GM18909 (cell line): ENCODE measurements at regions not wholly inside any gene's neighbourhood (a gene's known extent, or its start where the extent isn't known, plus 50 kb on each side); places are given as distances from the start of the nearest gene placed in this dataset.
"Not testable (repeated sequence)": the region's sequence is repeated elsewhere in the genome, so short reads cannot be mapped to it uniquely, and the experiment has no call there.

ENCODE experiments used
- ATAC-seq: cut with Tn5 transposase; IDR thresholded peaks from one replicate; pipeline ENCODE4 v1.9.1; 2021; ENCODE audit warnings: mild to moderate bottlenecking; ENCODE audit not compliant: unreplicated experiment, poor library complexity

DNA sequence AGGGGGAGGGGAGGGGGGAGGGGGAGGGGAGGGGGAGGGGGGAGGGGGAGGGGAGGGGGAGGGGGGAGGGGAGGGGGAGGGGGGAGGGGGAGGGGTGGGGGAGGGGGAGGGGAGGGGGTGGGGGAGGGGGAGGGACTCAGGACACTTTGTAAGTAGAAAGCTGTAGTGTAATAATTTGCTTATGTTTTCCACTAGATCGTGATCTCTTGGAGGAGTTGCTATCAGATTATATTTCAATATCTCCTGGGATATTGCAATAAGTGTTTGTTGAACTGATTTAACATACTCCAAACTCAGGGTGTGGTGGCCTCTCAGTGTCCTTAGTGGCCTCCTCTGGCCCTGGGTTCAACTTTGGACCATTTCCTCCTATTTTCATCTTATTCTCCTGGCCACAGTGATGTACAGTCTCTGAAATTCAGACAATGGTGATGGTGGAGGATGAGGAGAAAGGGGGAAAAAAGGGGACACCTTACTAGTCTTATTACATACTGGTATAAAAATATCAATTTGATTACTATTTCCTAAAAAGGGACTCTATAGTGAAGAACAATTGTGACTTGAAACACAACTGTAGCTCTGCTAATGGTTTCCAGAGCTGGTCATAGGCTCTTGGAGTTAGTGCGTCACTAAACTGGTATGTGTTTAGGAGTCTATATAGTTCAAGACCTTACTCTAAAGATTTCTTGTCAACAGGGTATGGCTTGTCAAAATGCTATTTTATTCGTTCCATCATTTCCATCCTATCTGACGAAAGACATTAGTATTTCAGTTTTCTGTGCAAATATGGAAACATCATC lies 89.6 kb downstream of the DDX1 start:
- no peak for ATAC-seq

DNA sequence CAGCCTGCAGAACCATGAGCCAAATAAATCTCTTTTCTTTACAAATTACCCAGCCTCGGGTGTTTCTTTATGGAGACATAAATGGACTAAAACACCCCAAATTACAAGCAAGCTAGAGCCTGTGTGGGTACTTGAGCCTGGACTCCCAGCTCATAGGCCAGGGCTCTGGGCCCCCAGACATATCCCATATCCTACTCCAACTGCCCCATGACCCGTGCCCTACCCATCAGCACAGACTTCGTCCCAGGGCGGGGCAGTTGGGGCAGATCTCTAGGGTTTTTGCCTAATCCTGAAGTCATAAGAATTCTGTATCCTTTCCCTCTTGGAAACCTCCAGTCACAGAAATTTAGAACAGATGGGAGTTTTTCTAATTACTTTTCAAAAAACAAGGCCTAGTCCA lies 90.7 kb downstream of the DDX1 start:
- no peak for ATAC-seq

DNA sequence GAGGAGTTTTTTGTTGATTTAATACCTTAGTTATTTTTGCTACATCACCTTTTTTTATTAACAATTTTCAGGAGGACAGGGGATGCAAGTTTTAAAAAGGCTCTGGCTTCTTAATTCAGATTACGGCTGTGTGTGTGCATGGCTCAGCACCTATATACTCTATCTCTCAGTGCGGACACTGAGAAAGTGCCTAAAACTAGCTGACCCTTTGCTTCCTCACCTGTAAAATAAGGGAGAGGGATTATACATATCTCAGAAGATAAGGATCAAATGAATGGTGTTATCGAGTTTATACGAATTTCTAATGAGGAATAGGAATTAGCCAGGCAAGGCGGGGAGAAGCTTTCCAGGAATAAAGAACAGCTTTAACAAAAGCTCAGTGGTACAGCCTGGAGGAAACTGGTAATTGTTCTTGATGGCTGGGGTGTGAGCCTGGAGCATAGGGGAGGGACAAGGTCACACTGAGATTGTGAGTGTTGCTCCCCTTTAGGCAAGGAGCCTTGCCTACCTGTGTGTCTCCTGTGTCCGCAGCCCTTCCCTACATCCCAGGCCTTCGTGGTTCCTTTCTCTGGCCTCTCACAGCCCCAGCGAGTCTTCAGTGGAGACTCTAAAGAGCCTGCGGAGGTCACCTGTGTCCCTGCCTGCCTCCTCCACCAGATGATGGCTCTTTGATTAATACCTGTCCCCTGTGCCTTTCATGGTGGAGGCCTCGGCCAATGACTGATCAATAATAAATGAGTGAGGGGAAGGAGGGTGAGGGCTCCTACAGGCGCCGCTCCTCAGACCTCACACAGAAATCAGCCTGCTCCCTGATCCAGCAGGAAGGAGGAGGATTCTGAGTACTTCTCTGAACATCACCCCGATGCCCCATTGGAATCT lies 92.7 kb downstream of the DDX1 start:
- no peak for ATAC-seq

DNA sequence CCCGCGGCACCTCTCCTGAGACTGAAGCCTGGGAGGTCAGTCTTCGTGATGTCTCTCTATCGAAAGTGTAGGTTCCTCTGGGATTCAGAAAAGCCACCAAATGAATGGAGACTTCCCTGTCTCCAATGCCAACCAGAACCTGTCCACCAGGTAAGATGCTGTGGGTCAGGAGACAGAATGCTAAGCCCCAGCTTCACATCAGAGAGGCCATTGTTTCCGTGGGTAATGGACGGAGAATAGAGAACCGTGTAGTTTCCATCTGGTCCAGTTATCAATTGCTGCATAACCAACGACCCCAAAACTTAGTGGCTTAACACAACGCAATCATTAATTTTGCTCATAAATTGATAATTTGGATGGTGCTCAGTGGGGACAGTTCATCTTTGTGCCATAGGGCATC lies 93.5 kb downstream of the DDX1 start:
- no peak for ATAC-seq

DNA sequence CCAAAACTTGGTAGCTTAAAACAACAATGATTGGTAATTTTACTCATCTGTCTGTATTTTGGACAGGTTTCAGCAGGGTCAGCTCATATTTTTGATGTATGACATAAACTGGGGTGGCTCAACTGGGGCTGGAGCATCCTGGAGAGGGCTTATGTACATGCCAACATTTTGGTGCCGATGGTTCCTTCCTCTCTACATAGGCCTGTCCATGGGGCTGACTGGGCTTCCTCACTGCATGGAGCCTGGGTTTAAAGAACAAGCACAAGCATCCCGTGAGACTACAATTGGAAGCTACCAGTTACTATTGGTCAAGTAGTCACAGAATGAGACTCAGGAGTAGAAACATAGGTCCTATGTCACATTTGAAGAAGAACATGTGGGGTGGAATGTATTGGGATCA lies 95.0 kb downstream of the DDX1 start:
- no peak for ATAC-seq

DNA sequence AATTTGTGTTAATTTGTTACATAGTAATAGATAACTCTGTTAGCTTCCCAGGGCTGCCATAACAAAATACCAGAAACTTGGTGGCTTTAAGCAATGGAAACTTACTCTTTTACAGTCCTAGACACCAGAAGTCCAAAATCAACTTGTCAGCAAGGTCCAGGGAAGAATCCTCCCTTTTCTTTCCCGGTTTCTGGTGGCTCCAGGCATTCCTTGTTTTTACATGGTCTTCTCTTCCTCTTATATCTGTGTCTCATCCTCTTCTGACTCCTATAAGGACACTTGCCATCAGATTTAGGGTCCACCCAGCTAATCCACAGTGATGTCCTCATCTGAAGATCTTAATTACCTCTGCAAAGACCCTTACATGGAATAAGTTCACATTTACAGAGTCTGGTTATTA lies 95.6 kb downstream of the DDX1 start:
- no peak for ATAC-seq

DNA sequence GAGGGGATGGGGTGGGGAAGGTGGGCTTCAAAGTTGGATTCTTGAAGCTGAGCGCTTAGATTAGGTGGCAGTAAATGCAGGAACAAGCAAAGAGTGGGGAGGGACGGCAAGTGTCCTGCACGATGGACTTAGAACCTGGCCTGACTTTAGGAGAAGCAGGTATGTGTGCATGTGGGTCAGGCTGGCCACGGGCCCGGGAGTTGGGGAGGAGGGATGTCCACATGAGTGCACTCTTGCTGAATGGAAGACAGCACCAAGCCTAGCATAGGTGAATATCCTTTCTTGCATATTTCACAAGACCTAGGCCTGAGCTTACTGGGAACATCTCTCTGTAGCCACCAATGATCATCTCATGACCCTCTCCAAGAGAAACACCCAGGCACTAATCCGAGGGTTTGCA lies 96.1 kb downstream of the DDX1 start:
- ATAC-seq: no peak

DNA sequence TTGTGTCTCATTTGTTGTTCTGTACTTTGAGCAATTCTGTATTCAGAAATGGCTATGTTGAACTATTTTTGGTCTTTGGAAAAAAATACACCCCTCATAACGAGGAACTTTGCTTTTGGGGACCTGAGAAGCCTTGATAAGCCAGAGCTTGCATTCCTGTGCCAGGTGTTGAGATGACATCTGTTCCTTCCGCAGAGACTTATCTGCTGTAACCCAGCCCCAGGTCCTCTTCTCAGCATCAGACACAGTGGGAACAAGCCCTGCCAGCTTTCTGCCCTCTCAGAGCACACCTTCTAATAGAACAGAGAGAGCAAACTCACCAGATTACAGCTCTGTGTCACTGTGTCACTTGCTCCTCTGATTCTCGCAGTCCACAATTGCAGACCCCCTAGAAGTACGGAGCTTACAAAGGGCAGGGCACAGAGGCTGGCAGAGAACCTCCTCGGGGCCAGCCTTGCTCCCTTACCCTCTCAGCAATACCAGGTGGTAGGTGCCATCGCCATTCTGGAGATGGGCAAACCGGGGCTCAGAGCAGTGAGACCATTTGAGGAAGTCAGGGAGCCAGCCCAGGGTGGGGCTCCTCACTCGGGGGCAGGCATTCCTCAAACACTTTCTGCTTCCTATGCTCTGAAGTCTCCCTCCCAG lies 97.4 kb downstream of the DDX1 start:
- no peak for ATAC-seq

DNA sequence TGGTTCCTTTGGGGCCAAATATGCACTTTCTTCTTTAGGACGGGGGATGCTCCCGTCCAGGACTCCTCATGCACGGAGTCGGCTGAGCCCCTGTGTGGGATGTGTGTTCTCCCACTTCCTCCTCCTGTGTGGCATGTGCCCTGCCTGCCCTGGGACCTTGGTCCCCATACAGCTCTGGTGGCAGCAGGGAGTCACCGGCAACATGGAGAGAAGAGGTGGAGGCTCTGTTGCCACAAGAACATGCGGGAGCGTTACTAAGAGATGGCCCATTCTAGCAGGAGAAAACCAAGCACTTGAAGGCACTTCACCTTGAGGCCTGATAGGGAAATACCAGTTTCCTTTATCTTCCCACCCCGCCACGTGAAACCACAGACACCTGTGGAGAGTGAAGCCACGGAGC lies 98.0 kb downstream of the DDX1 start:
- ATAC-seq: no peak

DNA sequence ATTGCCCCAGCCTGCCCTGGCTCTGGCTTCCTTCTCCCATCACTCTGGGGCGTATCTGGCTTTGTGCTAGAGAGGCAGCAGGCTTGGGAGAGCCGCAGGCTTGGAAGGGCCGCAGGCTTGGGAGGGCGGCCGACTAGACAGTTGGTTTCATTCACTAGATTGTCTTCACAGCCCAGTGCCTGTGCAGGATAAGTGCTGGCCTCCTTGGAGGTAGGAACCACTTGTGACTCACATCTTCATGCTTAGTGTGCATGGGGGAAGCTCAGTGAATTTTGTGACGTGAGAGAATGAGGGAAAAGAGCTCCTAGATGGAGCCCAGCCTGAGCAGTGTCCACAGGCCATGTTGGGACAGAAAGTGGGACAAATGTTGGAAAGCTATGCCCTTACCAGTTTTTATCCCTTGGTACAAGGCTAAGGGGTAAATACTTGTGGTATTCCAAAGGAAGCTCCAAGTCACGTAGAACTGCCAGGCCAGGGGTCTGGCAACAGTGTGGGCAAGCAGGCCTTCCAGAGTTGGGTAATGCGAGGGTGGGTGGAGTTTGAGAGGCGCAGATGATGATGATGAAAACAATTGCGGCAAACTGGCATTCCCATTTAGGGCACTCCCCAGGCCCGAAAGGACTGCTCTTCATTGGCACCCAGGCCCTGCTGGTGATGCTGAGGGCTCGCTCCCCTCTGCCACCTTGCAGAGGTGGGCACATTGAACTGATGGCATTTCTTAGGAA lies 100.1 kb downstream of the DDX1 start:
- no peak for ATAC-seq

DNA sequence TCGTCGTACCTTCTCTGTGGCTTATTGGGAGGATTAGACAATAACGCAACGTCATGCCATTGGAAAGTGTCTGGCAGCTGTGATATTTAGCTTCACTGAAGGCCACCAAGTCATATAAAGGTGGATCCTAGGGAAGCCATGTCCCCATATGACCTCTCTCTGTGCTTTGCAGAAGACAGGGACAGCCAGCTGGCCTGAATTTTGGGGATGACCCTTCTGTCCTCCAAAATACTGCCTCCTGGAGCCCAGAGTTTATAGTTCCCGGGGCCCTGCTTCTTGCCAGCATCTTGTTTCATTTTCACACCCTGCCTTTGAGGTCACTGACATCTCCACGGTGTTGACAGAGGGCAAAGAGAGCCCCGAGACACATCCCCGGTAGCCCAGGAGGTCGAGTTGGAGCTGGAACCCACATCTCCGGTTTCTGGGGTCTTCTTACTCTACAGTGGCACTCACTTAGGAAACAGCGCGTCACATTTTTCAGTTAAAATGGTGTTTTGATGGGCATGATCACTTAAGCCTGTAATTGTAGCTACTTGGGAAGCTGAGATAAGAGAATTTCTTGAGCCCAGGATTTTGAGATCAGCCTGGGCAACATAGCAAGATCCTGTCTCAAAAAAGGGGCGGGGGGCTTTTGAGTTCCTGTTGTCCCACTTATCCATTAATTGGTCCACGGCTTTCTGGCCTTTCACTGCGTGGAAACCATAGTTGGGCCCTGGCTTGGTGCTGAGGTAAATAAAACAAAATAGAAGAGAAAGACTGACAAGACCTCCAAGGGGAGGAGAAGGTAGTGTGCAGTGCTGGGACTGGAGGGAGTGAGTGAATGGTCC lies 101.1 kb downstream of the DDX1 start:
- no peak for ATAC-seq

DNA sequence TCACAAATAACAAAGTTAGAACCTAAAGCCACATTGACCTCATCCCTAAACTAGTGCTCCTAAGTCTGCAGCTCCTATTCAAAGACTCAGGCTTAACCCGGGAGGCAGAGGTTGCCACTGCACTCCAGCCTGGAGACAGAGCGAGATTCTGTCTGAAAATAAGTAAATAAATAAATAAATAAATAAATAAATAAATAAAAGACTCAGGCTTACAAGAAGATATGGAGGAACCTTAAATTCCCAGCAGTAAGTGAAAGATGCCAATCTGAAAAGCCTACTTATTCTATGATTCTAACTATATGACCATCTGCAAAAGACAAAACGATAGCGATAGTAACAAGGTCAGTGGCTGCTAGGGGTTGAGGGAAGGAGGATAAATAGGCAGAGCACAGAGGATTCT lies 101.7 kb downstream of the DDX1 start:
- no peak for ATAC-seq

DNA sequence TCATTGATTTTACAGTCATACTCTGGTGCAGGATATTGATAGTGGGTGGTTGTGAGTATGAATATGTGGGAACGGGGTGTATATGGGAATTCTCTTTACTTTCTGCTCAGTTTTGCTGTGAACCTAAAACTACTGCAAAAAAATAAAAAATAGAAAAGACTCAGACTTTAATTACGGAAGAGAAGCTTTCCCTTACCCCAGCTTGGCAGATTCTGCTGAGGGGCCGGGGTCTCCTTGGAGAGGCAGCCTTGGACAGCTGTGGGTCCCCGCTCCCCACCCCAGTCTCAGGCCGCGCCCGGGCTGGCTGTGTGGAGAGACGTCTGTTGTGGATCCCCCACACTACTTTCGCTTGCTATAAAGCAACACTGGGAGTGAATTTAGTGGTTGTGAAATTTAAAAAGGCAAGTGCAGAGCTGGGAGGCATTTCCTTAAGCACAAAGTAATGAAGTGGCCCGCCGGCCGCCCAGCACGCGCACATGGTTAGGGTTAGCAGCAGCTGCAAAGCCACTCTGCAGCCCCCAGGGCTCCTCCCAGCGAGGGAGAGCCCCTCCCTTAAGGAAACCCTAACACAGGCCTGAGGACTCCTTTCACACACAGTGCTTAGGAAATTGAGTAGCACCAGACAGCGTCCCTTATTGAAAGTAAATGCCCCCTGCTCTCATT lies 102.4 kb downstream of the DDX1 start:
- ATAC-seq: no peak

DNA sequence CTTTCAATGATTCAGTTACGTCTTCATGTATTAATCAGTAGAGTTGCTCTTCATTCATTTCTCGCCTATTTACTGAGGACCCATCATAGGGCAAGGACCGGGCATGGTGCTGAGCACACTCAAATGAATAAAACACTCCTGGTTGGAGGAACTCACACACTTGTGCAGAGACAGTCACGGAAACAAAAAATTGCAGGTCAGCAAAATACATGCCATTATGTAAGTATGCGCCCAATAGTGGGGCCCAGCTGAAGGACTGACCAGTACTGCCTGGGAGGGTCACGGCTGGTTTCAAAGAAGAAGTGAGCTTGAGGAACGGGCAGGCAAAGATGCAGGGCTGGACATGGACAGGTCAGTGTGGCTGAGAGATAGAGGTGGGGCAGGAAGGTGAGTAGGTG lies 102.9 kb downstream of the DDX1 start:
- ATAC-seq: no peak

DNA sequence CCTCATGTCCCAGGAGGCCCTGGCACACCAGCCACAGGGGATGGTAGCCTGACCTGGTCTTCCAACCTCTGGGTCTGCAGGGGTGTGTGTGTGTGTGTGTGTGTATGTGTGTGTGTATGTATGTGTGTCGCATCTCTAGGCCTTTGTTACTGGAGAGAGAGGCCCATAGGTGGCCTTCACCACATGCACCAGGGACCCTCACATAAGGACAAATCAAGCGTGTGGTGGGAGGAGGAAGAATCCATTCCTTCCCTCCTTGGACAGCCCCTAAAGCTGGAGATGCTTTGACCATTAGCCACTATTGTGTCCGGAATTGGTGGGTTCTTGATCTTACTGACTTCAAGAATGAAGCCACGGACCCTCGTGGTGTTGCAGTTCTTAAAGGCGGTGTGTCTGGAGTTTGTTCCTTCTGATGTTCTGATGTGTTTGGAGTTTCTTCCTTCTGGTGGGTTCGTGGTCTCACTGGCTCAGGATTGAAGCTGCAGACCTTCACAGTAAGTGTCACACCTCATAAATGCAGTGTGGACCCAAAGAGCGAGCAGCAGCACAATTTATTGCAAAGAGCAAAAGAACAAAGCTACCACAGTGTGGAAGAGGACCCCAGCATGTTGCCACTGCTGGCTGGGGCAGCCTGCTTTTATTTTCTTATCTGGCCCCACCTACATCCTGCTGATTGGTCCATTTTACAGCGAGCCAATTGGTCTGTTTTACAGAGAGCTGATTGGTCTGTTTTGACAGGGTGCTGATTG lies 104.1 kb downstream of the DDX1 start:
- ATAC-seq: no peak

DNA sequence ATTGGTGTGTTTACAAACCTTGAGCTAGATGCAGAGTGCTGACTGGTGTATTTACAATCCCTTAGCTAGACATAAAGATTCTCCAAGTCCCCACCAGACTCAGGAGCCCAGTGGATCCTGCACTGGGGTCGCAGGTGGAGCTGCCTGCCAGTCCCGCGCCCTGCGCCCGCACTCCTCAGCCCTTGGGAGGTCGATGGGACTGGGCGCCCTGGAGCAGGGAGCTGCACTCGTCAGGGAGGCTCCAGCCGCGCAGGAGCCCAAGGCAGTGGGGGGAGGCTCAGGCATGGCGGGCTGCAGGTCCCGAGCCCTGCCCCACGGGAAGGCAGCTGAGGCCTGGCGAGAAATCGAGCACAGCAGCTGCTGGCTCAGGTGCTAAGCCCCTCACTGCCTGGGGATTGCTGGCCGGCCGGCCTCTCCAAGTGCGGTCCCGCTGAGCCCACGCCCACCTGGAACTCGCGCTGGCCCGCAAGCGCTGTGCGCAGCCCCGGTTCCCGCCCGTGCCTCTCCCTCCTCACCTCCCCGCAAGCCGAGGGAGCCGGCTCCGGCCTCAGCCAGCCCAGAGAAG lies 105.0 kb downstream of the DDX1 start:
- ATAC-seq: not testable (repeated sequence)

DNA sequence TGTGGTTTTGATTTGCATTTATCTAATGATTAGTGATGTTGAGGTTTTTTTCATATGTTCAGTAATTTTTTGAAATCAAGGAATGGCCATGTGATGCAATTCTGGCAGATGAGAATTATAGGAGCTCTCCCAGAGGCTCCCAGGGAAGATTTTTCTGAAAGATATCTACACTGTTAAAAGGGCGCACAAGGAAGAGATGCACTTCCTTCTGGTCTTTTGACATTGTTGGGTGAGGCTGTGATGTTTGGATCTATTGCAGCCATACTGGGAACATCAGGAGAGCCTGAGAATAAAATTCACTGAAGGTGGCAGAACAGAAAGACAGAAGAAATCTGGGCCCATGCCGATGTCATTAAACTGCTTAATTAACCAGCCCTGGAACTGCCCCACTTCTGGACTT lies 108.5 kb downstream of the DDX1 start:
- ATAC-seq: no peak
